ENCODE measurements at regions not wholly inside any gene's neighbourhood (a gene's known extent, or its start where the extent isn't known, plus 50 kb on each side); places are given as distances from the start of the nearest gene placed in this dataset.

DNA sequence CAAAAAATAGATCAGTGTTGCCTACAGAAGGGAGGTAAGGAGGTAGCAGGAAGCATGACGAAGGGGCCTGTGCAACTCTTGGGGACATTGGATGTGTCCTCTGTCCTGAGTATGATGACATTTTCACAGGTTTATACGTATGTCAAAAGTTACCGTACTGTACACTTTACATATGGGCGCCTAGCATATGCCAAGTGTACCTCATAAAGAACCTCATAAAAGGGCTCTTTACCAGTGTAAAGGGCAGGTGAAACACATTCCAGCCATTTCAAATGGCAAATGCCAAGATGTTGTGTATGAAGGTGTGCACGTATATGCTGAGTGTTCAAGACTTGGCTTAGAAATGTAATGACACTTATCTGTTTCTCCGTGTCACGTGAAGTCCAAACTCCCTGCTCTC lies 573.4 kb downstream of the EFNB2 start:
- DNase-seq (ENCODE audit: low spot score) = no peak
- H3K36me3 ChIP-seq (ENCODE audit: low read depth) = no peaks in the 10 kb centered on the region
- ATAC-seq (ENCODE audit: low read depth) = no peak
- TF ChIP-seq, protein P1, sequence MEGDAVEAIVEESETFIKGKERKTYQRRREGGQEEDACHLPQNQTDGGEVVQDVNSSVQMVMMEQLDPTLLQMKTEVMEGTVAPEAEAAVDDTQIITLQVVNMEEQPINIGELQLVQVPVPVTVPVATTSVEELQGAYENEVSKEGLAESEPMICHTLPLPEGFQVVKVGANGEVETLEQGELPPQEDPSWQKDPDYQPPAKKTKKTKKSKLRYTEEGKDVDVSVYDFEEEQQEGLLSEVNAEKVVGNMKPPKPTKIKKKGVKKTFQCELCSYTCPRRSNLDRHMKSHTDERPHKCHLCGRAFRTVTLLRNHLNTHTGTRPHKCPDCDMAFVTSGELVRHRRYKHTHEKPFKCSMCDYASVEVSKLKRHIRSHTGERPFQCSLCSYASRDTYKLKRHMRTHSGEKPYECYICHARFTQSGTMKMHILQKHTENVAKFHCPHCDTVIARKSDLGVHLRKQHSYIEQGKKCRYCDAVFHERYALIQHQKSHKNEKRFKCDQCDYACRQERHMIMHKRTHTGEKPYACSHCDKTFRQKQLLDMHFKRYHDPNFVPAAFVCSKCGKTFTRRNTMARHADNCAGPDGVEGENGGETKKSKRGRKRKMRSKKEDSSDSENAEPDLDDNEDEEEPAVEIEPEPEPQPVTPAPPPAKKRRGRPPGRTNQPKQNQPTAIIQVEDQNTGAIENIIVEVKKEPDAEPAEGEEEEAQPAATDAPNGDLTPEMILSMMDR (IDR thresholded peaks at IDR 0.05; ENCODE audit: poor library complexity, severe bottlenecking) = no peak
- no peak overlapping the region for H3K4me3 ChIP-seq (ENCODE audit: severe bottlenecking)
- no peak overlapping the region for H3K27ac ChIP-seq (ENCODE audit: poor library complexity, severe bottlenecking)
- no peaks in the 10 kb centered on the region for H3K4me1 ChIP-seq (ENCODE audit: insufficient read depth, poor library complexity, severe bottlenecking)
- H3K27me3 ChIP-seq (ENCODE audit: insufficient read depth, poor library complexity, severe bottlenecking) = no peaks in the 10 kb centered on the region
- H3K9me3 ChIP-seq (ENCODE audit: severe bottlenecking) = no peaks in the 10 kb centered on the region

DNA sequence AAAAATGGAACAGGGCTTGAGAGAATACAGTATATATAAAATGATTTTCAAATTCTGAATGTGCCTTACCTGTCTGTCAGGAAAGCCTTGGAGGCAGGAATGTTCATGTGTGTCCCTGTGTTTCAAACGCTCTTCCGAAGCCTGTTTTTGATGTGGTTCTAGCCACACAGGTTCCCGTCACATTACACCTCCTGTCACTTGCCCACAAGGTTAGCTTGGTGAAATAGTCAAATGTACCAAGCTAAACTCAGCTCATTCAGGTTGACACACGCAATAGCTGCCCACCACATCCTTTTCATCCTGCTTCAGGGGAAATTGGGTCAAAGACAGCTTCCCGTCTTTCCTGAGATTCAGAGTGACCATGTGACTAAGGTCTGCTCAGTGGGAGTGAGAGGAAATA lies 574.0 kb downstream of the EFNB2 start:
- DNase-seq (ENCODE audit: low spot score) = no peak
- no peak for ATAC-seq (ENCODE audit: low read depth)
- H3K27me3 ChIP-seq (ENCODE audit: insufficient read depth, poor library complexity, severe bottlenecking) = no peaks in the 10 kb centered on the region
- no peaks in the 10 kb centered on the region for H3K36me3 ChIP-seq (ENCODE audit: low read depth)
- H3K27ac ChIP-seq (ENCODE audit: poor library complexity, severe bottlenecking) = no peak overlapping the region
- TF ChIP-seq, protein P1 (IDR thresholded peaks at IDR 0.05; ENCODE audit: poor library complexity, severe bottlenecking) = no peak
- no peaks in the 10 kb centered on the region for H3K4me1 ChIP-seq (ENCODE audit: insufficient read depth, poor library complexity, severe bottlenecking)
- no peaks in the 10 kb centered on the region for H3K9me3 ChIP-seq (ENCODE audit: severe bottlenecking)
- H3K4me3 ChIP-seq (ENCODE audit: severe bottlenecking) = no peak overlapping the region

DNA sequence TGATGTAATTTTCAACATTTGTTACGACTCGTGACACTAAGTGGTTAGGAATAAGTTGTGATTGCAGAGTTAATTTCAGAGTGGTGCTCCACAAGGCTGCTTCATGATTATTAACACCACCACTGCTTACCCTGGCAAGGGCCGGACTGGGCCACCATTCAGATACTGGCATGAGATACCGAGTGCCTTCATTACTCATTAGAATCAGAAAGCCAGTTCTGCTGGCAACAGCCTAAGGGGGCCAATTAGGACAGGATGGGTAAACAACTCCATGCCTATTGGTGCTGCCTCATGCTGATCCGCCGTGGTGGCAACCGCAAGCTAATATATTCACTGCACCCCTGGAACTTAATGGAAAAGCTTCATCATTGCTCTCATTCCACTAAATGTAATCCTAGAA lies 575.1 kb downstream of the EFNB2 start:
- Histone ChIP-seq H3K4me3 (ENCODE audit: severe bottlenecking) (no peak overlapping the region), H3K27me3 (ENCODE audit: insufficient read depth, poor library complexity, severe bottlenecking) (no peaks in the 10 kb centered on the region), H3K9me3 (ENCODE audit: severe bottlenecking) (no peaks in the 10 kb centered on the region), H3K36me3 (ENCODE audit: low read depth) (no peaks in the 10 kb centered on the region), H3K27ac (ENCODE audit: poor library complexity, severe bottlenecking) (no peak overlapping the region), H3K4me1 (ENCODE audit: insufficient read depth, poor library complexity, severe bottlenecking) (no peaks in the 10 kb centered on the region)
- no peak for ATAC-seq (ENCODE audit: low read depth)
- no peak for DNase-seq (ENCODE audit: low spot score)
- TF ChIP-seq, protein P1 (IDR thresholded peaks at IDR 0.05; ENCODE audit: poor library complexity, severe bottlenecking) = no peak

DNA sequence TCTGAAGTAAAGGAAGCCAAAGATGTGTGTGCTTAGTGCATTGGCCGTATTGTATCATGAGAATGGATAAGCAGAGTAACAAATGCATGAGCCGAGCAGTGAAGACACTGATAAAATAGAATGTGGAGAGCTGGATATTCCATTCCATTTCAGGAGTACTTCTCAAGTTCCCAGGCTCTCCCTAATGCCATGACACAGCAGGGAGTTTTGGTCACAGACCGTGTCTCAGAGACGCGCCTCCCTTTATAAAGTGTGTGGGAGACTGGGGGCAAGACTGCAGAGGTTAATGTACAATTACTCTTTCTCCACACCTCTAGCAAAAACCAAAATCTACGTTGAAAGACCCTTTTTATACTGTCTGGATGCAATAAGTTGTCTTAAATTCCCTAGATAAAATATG lies 575.6 kb downstream of the EFNB2 start:
- no peaks in the 10 kb centered on the region for H3K9me3 ChIP-seq (ENCODE audit: severe bottlenecking)
- DNase-seq (ENCODE audit: low spot score) = no peak
- no peaks in the 10 kb centered on the region for H3K36me3 ChIP-seq (ENCODE audit: low read depth)
- no peak overlapping the region for H3K27ac ChIP-seq (ENCODE audit: poor library complexity, severe bottlenecking)
- TF ChIP-seq, protein P1 (IDR thresholded peaks at IDR 0.05; ENCODE audit: poor library complexity, severe bottlenecking) = no peak
- H3K4me3 ChIP-seq (ENCODE audit: severe bottlenecking) = no peak overlapping the region
- H3K4me1 ChIP-seq (ENCODE audit: insufficient read depth, poor library complexity, severe bottlenecking) = no peaks in the 10 kb centered on the region
- no peak for ATAC-seq (ENCODE audit: low read depth)
- H3K27me3 ChIP-seq (ENCODE audit: insufficient read depth, poor library complexity, severe bottlenecking) = no peaks in the 10 kb centered on the region

DNA sequence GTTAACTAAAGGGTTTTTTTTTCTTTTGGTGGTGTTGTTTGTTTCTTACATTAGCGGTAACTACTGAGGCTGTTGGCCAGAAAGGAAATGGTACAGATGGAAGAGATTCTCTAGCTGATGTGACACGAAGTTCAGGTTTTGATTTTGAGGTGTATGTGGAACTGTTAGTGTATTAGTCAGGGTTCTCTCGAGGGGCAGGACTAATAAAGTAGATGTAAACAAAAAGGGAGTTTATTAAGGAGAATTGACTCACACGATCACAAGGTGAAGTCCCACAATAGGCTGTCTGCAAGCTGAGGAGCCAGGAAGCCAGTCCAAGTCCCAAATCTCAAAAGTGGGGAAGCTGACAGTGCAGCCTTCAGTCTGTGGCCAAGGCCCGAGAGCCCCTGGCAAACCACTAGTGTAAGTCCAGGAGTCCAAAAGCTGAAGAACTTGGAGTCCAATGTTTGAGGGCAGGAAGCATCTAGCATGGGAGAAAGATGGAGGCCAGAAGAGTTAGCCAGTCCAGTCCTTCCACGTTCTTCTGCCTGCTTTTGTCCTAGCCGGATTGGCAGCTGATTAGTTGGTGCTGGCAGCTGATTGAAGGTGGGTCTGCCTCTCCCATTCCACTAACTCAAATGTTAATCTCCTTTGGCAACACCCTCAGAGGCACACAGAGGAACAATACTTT lies 577.6 kb downstream of the EFNB2 start:
- Histone ChIP-seq H3K9me3 (ENCODE audit: severe bottlenecking) (no peaks in the 10 kb centered on the region), H3K4me1 (ENCODE audit: insufficient read depth, poor library complexity, severe bottlenecking) (no peaks in the 10 kb centered on the region), H3K27ac (ENCODE audit: poor library complexity, severe bottlenecking) (no peak overlapping the region), H3K4me3 (ENCODE audit: severe bottlenecking) (no peak overlapping the region), H3K36me3 (ENCODE audit: low read depth) (no peaks in the 10 kb centered on the region), H3K27me3 (ENCODE audit: insufficient read depth, poor library complexity, severe bottlenecking) (no peaks in the 10 kb centered on the region)
- no peak for ATAC-seq (ENCODE audit: low read depth)
- TF ChIP-seq, protein P1 (IDR thresholded peaks at IDR 0.05; ENCODE audit: poor library complexity, severe bottlenecking) = no peak
- no peak for DNase-seq (ENCODE audit: low spot score)

Measured in RWPE2 (cell line).